GM18519 (cell line): ENCODE measurements at regions not wholly inside any gene's neighbourhood (a gene's known extent, or its start where the extent isn't known, plus 50 kb on each side); places are given as distances from the start of the nearest gene placed in this dataset.

Experiments used
- ATAC-seq: cut with Tn5 transposase; IDR thresholded peaks from one replicate; pipeline ENCODE4 v1.9.1; 2021; ENCODE audit warnings: mild to moderate bottlenecking, moderate library complexity; ENCODE audit not compliant: unreplicated experiment, low FRiP score

GRCh38 chr21:39033878-39034589 lies 149.2 kb downstream of the PSMG1 start:
- ATAC-seq: no peak

GRCh38 chr21:39029900-39030884 lies 153.1 kb downstream of the PSMG1 start:
- no peak for ATAC-seq

- ATAC-seq: no peak
These were observed 154.0 kb downstream of the PSMG1 start for GRCh38 chr21:39029086-39029755.

- ATAC-seq: no peak
These were observed 158.1 kb downstream of the PSMG1 start for GRCh38 chr21:39025198-39025597.

- ATAC-seq: no peak
These were observed 158.7 kb downstream of the PSMG1 start for GRCh38 chr21:39024538-39024937.

GRCh38 chr21:39022863-39023693 lies 160.2 kb downstream of the PSMG1 start:
- ATAC-seq: no peak

GRCh38 chr21:39022466-39022862 lies 160.8 kb downstream of the PSMG1 start:
- ATAC-seq: no peak

- ATAC-seq: no peak
These were observed 161.2 kb downstream of the PSMG1 start for GRCh38 chr21:39022035-39022434.

GRCh38 chr21:39021478-39021832 lies 161.8 kb downstream of the PSMG1 start:
- no peak for ATAC-seq

- ATAC-seq: no peak
These were observed 162.3 kb downstream of the PSMG1 start for GRCh38 chr21:39020751-39021477.

GRCh38 chr21:39018730-39019129 lies 164.5 kb downstream of the PSMG1 start:
- ATAC-seq: no peak

- ATAC-seq: peak; percentile 80
These were observed 166.4 kb downstream of the PSMG1 start for GRCh38 chr21:39016740-39017315.

- no peak for ATAC-seq
These were observed 168.5 kb downstream of the PSMG1 start for GRCh38 chr21:39014747-39015146.

GRCh38 chr21:39012326-39013230 lies 170.7 kb downstream of the PSMG1 start:
- no peak for ATAC-seq

- no peak for ATAC-seq
These were observed 171.3 kb downstream of the PSMG1 start for GRCh38 chr21:39011911-39012310.

- ATAC-seq: no peak
These were observed 172.4 kb downstream of the PSMG1 start for GRCh38 chr21:39010629-39011404.

GRCh38 chr21:39009587-39010225 lies 173.5 kb downstream of the PSMG1 start:
- no peak for ATAC-seq
